K562 (cell line): ENCODE measurements at regions not wholly inside any gene's neighbourhood (a gene's known extent, or its start where the extent isn't known, plus 50 kb on each side); places are given as distances from the start of the nearest gene placed in this dataset.

Source experiments
- ATAC-seq: fragments of 200-7000 bp; cut with Tn5 transposase; 3 replicates; pipeline ENCODE4 v1.9.1; 2020; ENCODE audit warnings: moderate library complexity
- BruUV-seq: library from RNA; stranded (reverse); fragments of 400-500 nt; replicated peaks from 2 replicates; lab custom pipeline; 2021; lab: Mats Ljungman, UMichigan
- CTCF ChIA-PET: fragments of 300-600 bp; formaldehyde crosslinking; extraction: SDS; loops from one replicate; lab custom pipeline; 2021; ENCODE audit warnings: low intra/inter-chr PET ratio; lab: Yijun Ruan, JAX
- POLR2A ChIA-PET: fragments of 300-600, 350-650 bp; sonication (Branson Sonifier 250); formaldehyde crosslinking; extraction: SDS; loops from one replicate; lab custom pipeline; 2021; ENCODE audit warnings: antibody characterized with exemption, inconsistent platforms; lab: Yijun Ruan, JAX
- DNase-seq, 4 experiments: peaks; one replicate each; pipeline versions ENCODE4 v3.0.0 to v3.0.0-alpha.2; 2011 to 2018; ENCODE audit warnings: low spot score in 3 of 4, mixed read lengths in 3 of 4; ENCODE audit errors: extremely low read depth in 1 of 4
- FAIRE-seq: peaks from 2 replicates; lab custom pipeline; 2011; peaks lifted over from hg19 to GRCh38; lab: Jason Lieb, UNC
- H2AFZ ChIP-seq: 2 replicates; pipeline ENCODE4 v1.6.0; 2011; ENCODE audit warnings: low read depth, low read length, control low read depth, inconsistent platforms
- H3K27ac ChIP-seq: fragments of 200-600 bp; 3 replicates; pipeline ENCODE4 v1.8.0; 2011; ENCODE audit warnings: low read depth, mild to moderate bottlenecking, control low read depth, inconsistent platforms, low read length, moderate library complexity, mixed read lengths; ENCODE audit errors: extremely low read depth
- H3K27me3 ChIP-seq, 2 experiments: fragments of 300-600 bp in 1 of 2; 2 replicates in 1 of 2; 3 replicates in 1 of 2; pipeline versions ENCODE4 v1.6.0 to v1.8.0; 2011; ENCODE audit warnings: inconsistent platforms in 2 of 2, low read length in 2 of 2, mild to moderate bottlenecking in 1 of 2, mixed read lengths in 1 of 2, moderate library complexity in 1 of 2; ENCODE audit not compliant: control insufficient read depth in 2 of 2, insufficient read depth in 2 of 2
- H3K36me3 ChIP-seq: fragments of 300-600 bp; 3 replicates; pipeline ENCODE4 v1.8.0; 2011; ENCODE audit warnings: mild to moderate bottlenecking, low read length, inconsistent platforms; ENCODE audit not compliant: control insufficient read depth, insufficient read depth
- H3K4me1 ChIP-seq, 2 experiments: fragments of 200-600 bp in 1 of 2; replicated peaks in 1 of 2; 2 replicates in 1 of 2; 3 replicates in 1 of 2; pipeline versions ENCODE4 v1.5.1 to v1.8.0; 2011; ENCODE audit warnings: inconsistent platforms in 2 of 2, low read length in 2 of 2, mild to moderate bottlenecking in 1 of 2, mixed read lengths in 1 of 2, moderate library complexity in 1 of 2; ENCODE audit not compliant: control insufficient read depth in 2 of 2, insufficient read depth in 2 of 2
- H3K4me2 ChIP-seq: 2 replicates; pipeline ENCODE4 v1.6.1; 2011; ENCODE audit warnings: low read length, control low read depth, inconsistent platforms, mixed read lengths; ENCODE audit not compliant: insufficient read depth
- H3K4me3 ChIP-seq: fragments of 200-600 bp; sonication (generic), shearing (Covaris generic); 2 replicates; pipeline ENCODE4 v1.5.1; 2016; ENCODE audit warnings: control low read depth, inconsistent platforms
- H3K79me2 ChIP-seq: fragments of 200-600 bp; 3 replicates; pipeline ENCODE4 v1.8.0; 2011; ENCODE audit warnings: low read length, inconsistent platforms; ENCODE audit not compliant: control insufficient read depth, insufficient read depth
- H3K9ac ChIP-seq, 2 experiments: 2 replicates each; pipeline versions ENCODE4 v1.6.0 to v1.6.1; 2011; ENCODE audit warnings: low read depth in 2 of 2, low read length in 2 of 2, control low read depth in 1 of 2, inconsistent platforms in 1 of 2, mild to moderate bottlenecking in 1 of 2, mixed read lengths in 1 of 2; ENCODE audit not compliant: insufficient read depth in 1 of 2
- H3K9me1 ChIP-seq: one replicate; pipeline ENCODE4 v1.6.0; 2011; ENCODE audit warnings: inconsistent platforms, mild to moderate bottlenecking, low read length, moderate library complexity; ENCODE audit not compliant: control insufficient read depth, insufficient read depth
- H3K9me3 ChIP-seq: replicated peaks from 2 replicates; pipeline ENCODE4 v1.5.1; 2011; ENCODE audit warnings: low read depth, low read length, inconsistent platforms; ENCODE audit not compliant: control insufficient read depth, insufficient read depth
- H4K20me1 ChIP-seq: replicated peaks from 2 replicates; pipeline ENCODE4 v1.6.1; 2011; ENCODE audit warnings: low read length, inconsistent platforms, mixed read lengths; ENCODE audit not compliant: control insufficient read depth, insufficient read depth
- ADNP ChIP-seq: fragments of 200-800 bp; sonication (Bioruptor generic); IDR thresholded peaks from 2 replicates; pipeline ENCODE4 v1.6.1; 2016; ENCODE audit warnings: missing genetic modification characterization, missing compliant biosample characterization
- CC2D1A ChIP-seq: fragments of 450-650 bp; IDR thresholded peaks from 2 replicates; pipeline ENCODE4 v1.6.1; 2017; ENCODE audit warnings: mild to moderate bottlenecking
- CCNT2 ChIP-seq: IDR thresholded peaks from 2 replicates; pipeline ENCODE4 v1.6.1; 2011; ENCODE audit warnings: borderline replicate concordance, low read depth, mild to moderate bottlenecking, moderate library complexity, mixed read lengths, low read length; ENCODE audit not compliant: insufficient read length; ENCODE audit errors: extremely low read depth
- DIDO1 ChIP-seq: fragments of 450-650 bp; IDR thresholded peaks from 2 replicates; pipeline ENCODE4 v1.6.1; 2016; ENCODE audit warnings: low read depth, missing biosample characterization, missing genetic modification characterization
- ELF4 ChIP-seq: fragments of 450-650 bp; formaldehyde crosslinking; IDR thresholded peaks from 2 replicates; pipeline ENCODE4 v1.4.0; 2022; ENCODE audit warnings: missing genetic modification characterization
- GABPB1 ChIP-seq: sonication (generic); formaldehyde crosslinking; IDR thresholded peaks from 2 replicates; pipeline ENCODE4 v1.8.0; 2022; ENCODE audit warnings: mild to moderate bottlenecking, missing genetic modification reagents
- GATAD2B ChIP-seq: fragments of 450-650 bp; IDR thresholded peaks from 2 replicates; pipeline ENCODE4 v1.6.1; 2017; ENCODE audit warnings: mild to moderate bottlenecking, borderline replicate concordance
- HMG20B ChIP-seq: fragments of 250-450 bp; sonication (Bioruptor Pico); IDR thresholded peaks from 2 replicates; pipeline ENCODE4 v1.5.0; 2021; ENCODE audit warnings: mild to moderate bottlenecking
- ILF3 ChIP-seq: fragments of 450-650 bp; IDR thresholded peaks from 2 replicates; pipeline ENCODE4 v1.6.1; 2018; ENCODE audit warnings: antibody characterized with exemption, mild to moderate bottlenecking, moderate library complexity, borderline replicate concordance
- KDM1A ChIP-seq, 2 experiments: fragments of 450-650 bp; IDR thresholded peaks; 2 replicates each; pipeline ENCODE4 v1.6.1; 2016; ENCODE audit warnings: mild to moderate bottlenecking in 2 of 2
- POU5F1 ChIP-seq: fragments of 150-350 bp; IDR thresholded peaks from 2 replicates; pipeline ENCODE4 v1.6.1; 2014; ENCODE audit warnings: borderline replicate concordance, low read length, low read depth, mild to moderate bottlenecking; ENCODE audit not compliant: partially characterized antibody
- SRSF1 ChIP-seq: fragments of 200-400 bp; formaldehyde crosslinking; IDR thresholded peaks from 2 replicates; pipeline ENCODE4 v1.6.1; 2017; ENCODE audit warnings: mild to moderate bottlenecking, low read depth, low read length, moderate library complexity
- XRCC5 ChIP-seq: fragments of 200-400 bp; formaldehyde crosslinking; IDR thresholded peaks from 2 replicates; pipeline ENCODE4 v1.6.1; 2017; ENCODE audit warnings: low read depth, mild to moderate bottlenecking, low read length
- ZBTB8A ChIP-seq: fragments of 450-650 bp; IDR thresholded peaks from 2 replicates; pipeline ENCODE4 v1.6.1; 2018; ENCODE audit warnings: mild to moderate bottlenecking, moderate library complexity; ENCODE audit not compliant: partially characterized antibody
- ZNF184 ChIP-seq: sonication (generic); formaldehyde crosslinking; IDR thresholded peaks from 2 replicates; pipeline ENCODE4 v1.5.0; 2020; ENCODE audit warnings: missing genetic modification reagents
- ZNF217 ChIP-seq: sonication (generic); formaldehyde crosslinking; IDR thresholded peaks from 2 replicates; pipeline ENCODE4 v1.8.0; 2022; ENCODE audit warnings: mild to moderate bottlenecking, missing genetic modification reagents
- ZNF354B ChIP-seq: fragments of 250-450 bp; sonication (Bioruptor Pico); IDR thresholded peaks from 2 replicates; pipeline ENCODE4 v1.4.0; 2020
- ZNF589 ChIP-seq: fragments of 200-800 bp; sonication (Bioruptor generic); IDR thresholded peaks from 2 replicates; pipeline ENCODE4 v1.6.1; 2016; ENCODE audit warnings: low read depth, missing genetic modification characterization, missing compliant biosample characterization
- WGBS: fragments of 100-300 bp; shearing (Covaris generic); methylation state at CpG from one replicate; pipeline ENCODE4 v1.1.6; 2016; ENCODE audit warnings: low coverage, mixed read lengths; ENCODE audit not compliant: insufficient coverage; ENCODE audit errors: missing lambda C conversion rate; 5-methylcytosine and 5-hydroxymethylcytosine counted together
- in situ Hi-C: fragments of 300-500 bp; cut with MboI; formaldehyde crosslinking; loops from 4 replicates; pipeline ENCODE4 v1.15.0; 2018; ENCODE audit warnings: inconsistent platforms, mixed read lengths
- intact Hi-C: fragments of 100-400 bp; cut with micrococcal nuclease; formaldehyde crosslinking; loops from 2 replicates; pipeline ENCODE4 v1.14.2; 2022
- TF ChIP-seq, protein P1 (sequence below): sonication (generic); formaldehyde crosslinking; IDR thresholded peaks from 2 replicates; pipeline ENCODE4 v1.8.0; 2022; ENCODE audit warnings: mild to moderate bottlenecking, missing genetic modification reagents, borderline replicate concordance
- TF ChIP-seq, protein P2 (sequence below): sonication (generic); formaldehyde crosslinking; IDR thresholded peaks from 2 replicates; pipeline ENCODE4 v1.8.1; 2023; ENCODE audit warnings: mild to moderate bottlenecking, missing genetic modification reagents

DNA sequence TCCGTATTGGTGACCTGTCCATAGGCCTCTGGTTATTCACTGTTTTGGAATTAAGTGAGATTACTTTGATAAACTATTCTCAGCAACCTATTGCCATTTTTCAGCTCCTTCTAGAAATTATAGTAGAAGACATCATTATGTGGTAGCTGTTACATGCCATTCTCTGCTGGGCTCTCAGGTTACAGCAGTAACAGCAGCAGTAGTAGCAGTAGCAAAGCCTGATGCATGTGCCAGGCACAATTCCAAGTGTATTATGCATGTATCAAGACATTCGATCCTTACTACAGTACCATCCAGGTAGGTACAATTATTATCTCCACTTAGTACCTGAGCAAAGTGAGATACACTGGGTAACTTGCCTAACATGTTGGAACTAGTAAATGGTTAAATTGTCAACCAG is 74.3 kb downstream of the RPS12 start:
- Histone ChIP-seq H3K4me3 (no peak overlapping the region), H3K9ac (no peak overlapping the region), H3K4me2 (no peak overlapping the region), H3K27me3 (no peaks in the 10 kb centered on the region; a peak in 1 of 5 replicates), H3K27ac (no peak overlapping the region), H3K9me1 (no peaks in the 10 kb centered on the region), H3K4me1 (no peaks in the 10 kb centered on the region), H3K36me3 (no peaks in the 10 kb centered on the region), H3K9me3 (no peaks in the 10 kb centered on the region), H2AFZ (no peak overlapping the region), H4K20me1 (no peaks in the 10 kb centered on the region), H3K79me2 (no peaks in the 10 kb centered on the region)
- DNase-seq, result no peak
- WGBS, result 3% methylated on average over 2 of the region's 2 CpGs
- in situ Hi-C loops (no loop called here), intact Hi-C loops (no loop called here)
- ChIA-PET POLR2A (interaction anchor here (0.7 kb wide), 1 partner anchor 671 kb away, joined by 4 read pairs; no protein-coding TSS in a partner anchor), CTCF (no interaction called here)
- FAIRE-seq, result no peak
- no TSS peak for BruUV-seq
- TF ChIP-seq GABPB1 (CRISPR knock-in tag), result no peak
- no peak for TF ChIP-seq SRSF1
- no peak for TF ChIP-seq POU5F1
- no peak for TF ChIP-seq CCNT2
- no peak for TF ChIP-seq ZNF217
- TF ChIP-seq ZBTB8A, result no peak
- no peak for TF ChIP-seq ZNF184 (CRISPR knock-in tag)
- no peak for TF ChIP-seq GATAD2B
- no peak for TF ChIP-seq ZNF589
- no peak for TF ChIP-seq XRCC5
- no peak for TF ChIP-seq CC2D1A
- no peak for TF ChIP-seq DIDO1 (tag)
- TF ChIP-seq ZNF354B (CRISPR knock-in tag), result no peak
- TF ChIP-seq, protein P1, sequence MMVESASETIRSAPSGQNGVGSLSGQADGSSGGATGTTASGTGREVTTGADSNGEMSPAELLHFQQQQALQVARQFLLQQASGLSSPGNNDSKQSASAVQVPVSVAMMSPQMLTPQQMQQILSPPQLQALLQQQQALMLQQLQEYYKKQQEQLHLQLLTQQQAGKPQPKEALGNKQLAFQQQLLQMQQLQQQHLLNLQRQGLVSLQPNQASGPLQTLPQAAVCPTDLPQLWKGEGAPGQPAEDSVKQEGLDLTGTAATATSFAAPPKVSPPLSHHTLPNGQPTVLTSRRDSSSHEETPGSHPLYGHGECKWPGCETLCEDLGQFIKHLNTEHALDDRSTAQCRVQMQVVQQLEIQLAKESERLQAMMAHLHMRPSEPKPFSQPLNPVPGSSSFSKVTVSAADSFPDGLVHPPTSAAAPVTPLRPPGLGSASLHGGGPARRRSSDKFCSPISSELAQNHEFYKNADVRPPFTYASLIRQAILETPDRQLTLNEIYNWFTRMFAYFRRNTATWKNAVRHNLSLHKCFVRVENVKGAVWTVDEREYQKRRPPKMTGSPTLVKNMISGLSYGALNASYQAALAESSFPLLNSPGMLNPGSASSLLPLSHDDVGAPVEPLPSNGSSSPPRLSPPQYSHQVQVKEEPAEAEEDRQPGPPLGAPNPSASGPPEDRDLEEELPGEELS (CRISPR knock-in tag), result no peak
- TF ChIP-seq KDM1A (IDR thresholded peaks at IDR 0.05), result no peak
- TF ChIP-seq ELF4 (CRISPR knock-in tag), result no peak
- no peak for TF ChIP-seq ILF3
- TF ChIP-seq HMG20B, result no peak
- TF ChIP-seq, protein P2, sequence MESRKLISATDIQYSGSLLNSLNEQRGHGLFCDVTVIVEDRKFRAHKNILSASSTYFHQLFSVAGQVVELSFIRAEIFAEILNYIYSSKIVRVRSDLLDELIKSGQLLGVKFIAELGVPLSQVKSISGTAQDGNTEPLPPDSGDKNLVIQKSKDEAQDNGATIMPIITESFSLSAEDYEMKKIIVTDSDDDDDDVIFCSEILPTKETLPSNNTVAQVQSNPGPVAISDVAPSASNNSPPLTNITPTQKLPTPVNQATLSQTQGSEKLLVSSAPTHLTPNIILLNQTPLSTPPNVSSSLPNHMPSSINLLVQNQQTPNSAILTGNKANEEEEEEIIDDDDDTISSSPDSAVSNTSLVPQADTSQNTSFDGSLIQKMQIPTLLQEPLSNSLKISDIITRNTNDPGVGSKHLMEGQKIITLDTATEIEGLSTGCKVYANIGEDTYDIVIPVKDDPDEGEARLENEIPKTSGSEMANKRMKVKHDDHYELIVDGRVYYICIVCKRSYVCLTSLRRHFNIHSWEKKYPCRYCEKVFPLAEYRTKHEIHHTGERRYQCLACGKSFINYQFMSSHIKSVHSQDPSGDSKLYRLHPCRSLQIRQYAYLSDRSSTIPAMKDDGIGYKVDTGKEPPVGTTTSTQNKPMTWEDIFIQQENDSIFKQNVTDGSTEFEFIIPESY (CRISPR knock-in tag), result no peak
- no peak for TF ChIP-seq ADNP (tag)
- no peak for ATAC-seq
